Transverse colon (tissue), 4 donors: ENCODE measurements at regions not wholly inside any gene's neighbourhood (a gene's known extent, or its start where the extent isn't known, plus 50 kb on each side); places are given as distances from the start of the nearest gene placed in this dataset.

Experiments
- DNase-seq: peaks from one replicate; pipeline ENCODE4 v3.0.0-alpha.2; 2019
- H3K27ac ChIP-seq, 4 donors: fragments of 200-600 bp; sonication (generic); 2 replicates each; pipeline ENCODE4 v1.5.1; 2016 to 2018; ENCODE audit warnings: inconsistent platforms in 4 of 4
- H3K27me3 ChIP-seq: fragments of 200-600 bp; sonication (generic); 2 replicates; pipeline ENCODE4 v1.5.1; 2017; ENCODE audit warnings: inconsistent platforms
- H3K36me3 ChIP-seq, 4 donors: fragments of 200-600 bp; sonication (generic); 2 replicates each; pipeline ENCODE4 v1.5.1; 2017 to 2019; ENCODE audit warnings: inconsistent platforms in 4 of 4
- H3K4me1 ChIP-seq, 4 donors: fragments of 200-600 bp; sonication (generic); 2 replicates each; pipeline ENCODE4 v1.5.1; 2017 to 2020; ENCODE audit warnings: inconsistent platforms in 4 of 4
- H3K4me3 ChIP-seq, 4 donors: fragments of 200-600 bp; sonication (generic); 1 replicate in 1 of 4; 2 replicates in 3 of 4; pipeline versions ENCODE4 v1.5.1 to v1.6.1; 2017 to 2019; ENCODE audit warnings: inconsistent platforms in 4 of 4
- H3K9me3 ChIP-seq, 2 donors: fragments of 200-600 bp; sonication (generic); 2 replicates each; pipeline ENCODE4 v1.5.1; 2017 to 2019; ENCODE audit warnings: inconsistent platforms in 2 of 2
- CTCF ChIP-seq, 5 experiments: fragments of 200-600 bp in 3 of 5; fragments of 450-650 bp in 2 of 5; sonication (generic) in 3 of 5; IDR thresholded peaks; 1 replicate in 2 of 5; 2 replicates in 3 of 5; pipeline ENCODE4 v1.5.1; 2016 to 2017; ENCODE audit warnings: antibody characterized with exemption in 5 of 5, inconsistent platforms in 3 of 5, mild to moderate bottlenecking in 2 of 5, moderate library complexity in 1 of 5
- POLR2AphosphoS5 ChIP-seq, 3 donors: sonication (generic); formaldehyde crosslinking; IDR thresholded peaks; one replicate each; pipeline ENCODE4 v1.6.1; 2016; ENCODE audit warnings: antibody characterized with exemption in 3 of 3
- WGBS, 2 donors: methylation state at CpG; one replicate each; pipeline ENCODE4 v1.1.5; 2018; ENCODE audit warnings: low coverage in 1 of 2; 5-methylcytosine and 5-hydroxymethylcytosine counted together
- in situ Hi-C, 4 donors: fragments of 200-750 bp; cut with MboI; loops; one replicate each; pipeline versions ENCODE4 v1.15.0 to v1.15.1; 2017; ENCODE audit warnings: low sequenced_read_pairs in 3 of 4, low pct_ligation_motif_present in 1 of 4, low pct_unique_long_range_greater_than_20kb in 1 of 4
- intact Hi-C: fragments of 100-400 bp; cut with DNase I; formaldehyde crosslinking; loops from one replicate; pipeline ENCODE4 v1.15.1; 2023; ENCODE audit warnings: low total_unique reads

- TF ChIP-seq CTCF (IDR thresholded peaks at IDR 0.05) (no peak), POLR2AphosphoS5 (IDR thresholded peaks at IDR 0.05) (peak in 1 of 3 donors; percentile 44)
- Histone ChIP-seq H3K36me3 (no peaks in the 10 kb centered on the region), H3K4me1 (peaks cover 0 to 37% (median 15%) of the 10 kb centered on the region in 4 donors), H3K27ac (peak overlapping the region; percentile 65 to 76 (median 71)), H3K27me3 (no peaks in the 10 kb centered on the region), H3K9me3 (no peaks in the 10 kb centered on the region), H3K4me3 (no peak overlapping the region)
- WGBS, 2 donors: 19 to 31% methylated on average over 4 to 8 of the region's 8 CpGs
- DNase-seq: peak; percentile 59
- intact Hi-C loops: no loop called here
- in situ Hi-C loops: loop anchor here in 1 of 4 donors (25.0 kb wide), 1 partner anchor 676 kb away; the partner anchor contains the start of gene MRPL44
Measured at GRCh38 chr2:224638301-224638823, 53.2 kb upstream of the CUL3 start.
